Astrocyte (in vitro differentiated cells and primary cell): ENCODE measurements at regions not wholly inside any gene's neighbourhood (a gene's known extent, or its start where the extent isn't known, plus 50 kb on each side); places are given as distances from the start of the nearest gene placed in this dataset.

Experiments
- DNase-seq: peaks from one replicate; pipeline ENCODE4 v3.0.0-alpha.2; 2010; ENCODE audit warnings: low read depth
- FAIRE-seq: peaks from 2 replicates; lab custom pipeline; 2011; peaks lifted over from hg19 to GRCh38; lab: Jason Lieb, UNC
- H2AFZ ChIP-seq: 2 replicates; pipeline ENCODE4 v1.6.0; 2012; ENCODE audit warnings: low read depth, low read length, inconsistent platforms
- H3K27ac ChIP-seq: 2 replicates; pipeline ENCODE4 v1.5.1; 2011; ENCODE audit warnings: low read depth, low read length, inconsistent platforms
- H3K27me3 ChIP-seq: 2 replicates; pipeline ENCODE4 v1.6.0; 2011; ENCODE audit warnings: low read length, inconsistent platforms; ENCODE audit not compliant: insufficient read depth
- H3K36me3 ChIP-seq: 2 replicates; pipeline ENCODE4 v1.5.1; 2011; ENCODE audit warnings: low read length, inconsistent platforms; ENCODE audit not compliant: insufficient read depth
- H3K4me1 ChIP-seq: 2 replicates; pipeline ENCODE4 v1.5.1; 2011; ENCODE audit warnings: low read length, inconsistent platforms; ENCODE audit not compliant: insufficient read depth
- H3K4me2 ChIP-seq: 2 replicates; pipeline ENCODE4 v1.6.0; 2012; ENCODE audit warnings: low read length, inconsistent platforms
- H3K4me3 ChIP-seq: 2 replicates; pipeline ENCODE4 v1.5.1; 2011; ENCODE audit warnings: low read depth, mild to moderate bottlenecking, low read length, inconsistent platforms; ENCODE audit not compliant: insufficient read depth
- H3K79me2 ChIP-seq: 2 replicates; pipeline ENCODE4 v1.6.0; 2012; ENCODE audit warnings: mild to moderate bottlenecking, low read length, inconsistent platforms; ENCODE audit not compliant: insufficient read depth
- H3K9ac ChIP-seq: 2 replicates; pipeline ENCODE4 v1.6.0; 2012; ENCODE audit warnings: mild to moderate bottlenecking, low read length, inconsistent platforms
- H3K9me3 ChIP-seq: 2 replicates; pipeline ENCODE4 v1.5.1; 2012; ENCODE audit warnings: low read depth, mild to moderate bottlenecking, low read length, inconsistent platforms; ENCODE audit not compliant: insufficient read depth
- H4K20me1 ChIP-seq: 2 replicates; pipeline ENCODE4 v1.6.0; 2012; ENCODE audit warnings: low read length, inconsistent platforms; ENCODE audit not compliant: insufficient read depth
- H3K27ac Mint-ChIP-seq: one replicate; pipeline ENCODE4 v1.8.0; 2021; ENCODE audit warnings: mild to moderate bottlenecking, mixed read lengths; ENCODE audit not compliant: unreplicated experiment
- H3K27me3 Mint-ChIP-seq: one replicate; pipeline ENCODE4 v1.8.0; 2021; ENCODE audit warnings: low read depth, mixed read lengths; ENCODE audit not compliant: unreplicated experiment
- H3K36me3 Mint-ChIP-seq: one replicate; pipeline ENCODE4 v1.8.0; 2021; ENCODE audit warnings: low read depth, mixed read lengths; ENCODE audit not compliant: unreplicated experiment
- H3K4me1 Mint-ChIP-seq: one replicate; pipeline ENCODE4 v1.8.0; 2021; ENCODE audit warnings: low read depth, mixed read lengths; ENCODE audit not compliant: unreplicated experiment
- H3K4me3 Mint-ChIP-seq: one replicate; pipeline ENCODE4 v1.8.0; 2021; ENCODE audit warnings: mild to moderate bottlenecking, moderate library complexity, mixed read lengths; ENCODE audit not compliant: unreplicated experiment
- H3K9me3 Mint-ChIP-seq: one replicate; pipeline ENCODE4 v1.8.0; 2021; ENCODE audit warnings: mild to moderate bottlenecking, mixed read lengths; ENCODE audit not compliant: unreplicated experiment
- EZH2 ChIP-seq: IDR thresholded peaks from 2 replicates; pipeline ENCODE4 v1.6.1; 2012; ENCODE audit warnings: mild to moderate bottlenecking, low read length, inconsistent platforms; ENCODE audit not compliant: insufficient read depth
- TF ChIP-seq, protein P1 (sequence below): IDR thresholded peaks from 2 replicates; pipeline ENCODE4 v1.5.1; 2011; ENCODE audit warnings: low read depth, mild to moderate bottlenecking, inconsistent platforms, low read length, moderate library complexity; ENCODE audit not compliant: insufficient read depth

DNA sequence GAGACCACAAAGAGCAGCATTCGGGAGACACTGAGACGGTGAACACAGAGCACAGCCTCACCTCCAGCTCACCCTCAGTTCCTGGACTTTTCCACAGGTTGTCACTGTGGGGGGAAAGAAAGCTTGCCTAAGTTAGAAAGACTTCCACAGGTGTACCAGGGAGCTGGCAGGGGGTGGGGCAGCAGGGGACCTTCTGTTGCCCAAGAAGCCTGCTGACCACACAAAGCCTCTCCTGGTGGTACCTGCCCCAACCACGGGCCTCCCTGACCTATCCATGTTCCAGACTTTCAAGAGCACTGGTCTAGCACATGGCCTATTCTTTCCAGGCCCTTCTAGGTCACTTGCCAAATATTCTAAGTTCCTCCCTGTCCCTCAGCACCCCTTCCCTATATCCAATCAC is 550.8 kb downstream of the BNC2 start:
- H3K9me3 Mint-ChIP-seq, result no peaks in the 10 kb centered on the region
- H3K4me1 Mint-ChIP-seq, result peaks cover 8% of the 10 kb centered on the region
- H3K27me3 ChIP-seq, result no peaks in the 10 kb centered on the region
- H3K4me3 Mint-ChIP-seq, result no peak overlapping the region
- H3K9ac ChIP-seq, result no peak overlapping the region
- no peak for DNase-seq
- no peak for FAIRE-seq
- H3K36me3 ChIP-seq, result no peaks in the 10 kb centered on the region
- no peak overlapping the region for H3K4me2 ChIP-seq
- no peak overlapping the region for H3K27ac Mint-ChIP-seq
- H4K20me1 ChIP-seq, result no peaks in the 10 kb centered on the region
- H3K4me1 ChIP-seq, result peaks cover 5% of the 10 kb centered on the region
- no peak overlapping the region for H2AFZ ChIP-seq
- H3K79me2 ChIP-seq, result no peaks in the 10 kb centered on the region
- no peak overlapping the region for H3K27ac ChIP-seq
- H3K9me3 ChIP-seq, result no peaks in the 10 kb centered on the region
- peaks cover 19% of the 10 kb centered on the region for H3K27me3 Mint-ChIP-seq
- no peak overlapping the region for H3K4me3 ChIP-seq
- TF ChIP-seq, protein P1, sequence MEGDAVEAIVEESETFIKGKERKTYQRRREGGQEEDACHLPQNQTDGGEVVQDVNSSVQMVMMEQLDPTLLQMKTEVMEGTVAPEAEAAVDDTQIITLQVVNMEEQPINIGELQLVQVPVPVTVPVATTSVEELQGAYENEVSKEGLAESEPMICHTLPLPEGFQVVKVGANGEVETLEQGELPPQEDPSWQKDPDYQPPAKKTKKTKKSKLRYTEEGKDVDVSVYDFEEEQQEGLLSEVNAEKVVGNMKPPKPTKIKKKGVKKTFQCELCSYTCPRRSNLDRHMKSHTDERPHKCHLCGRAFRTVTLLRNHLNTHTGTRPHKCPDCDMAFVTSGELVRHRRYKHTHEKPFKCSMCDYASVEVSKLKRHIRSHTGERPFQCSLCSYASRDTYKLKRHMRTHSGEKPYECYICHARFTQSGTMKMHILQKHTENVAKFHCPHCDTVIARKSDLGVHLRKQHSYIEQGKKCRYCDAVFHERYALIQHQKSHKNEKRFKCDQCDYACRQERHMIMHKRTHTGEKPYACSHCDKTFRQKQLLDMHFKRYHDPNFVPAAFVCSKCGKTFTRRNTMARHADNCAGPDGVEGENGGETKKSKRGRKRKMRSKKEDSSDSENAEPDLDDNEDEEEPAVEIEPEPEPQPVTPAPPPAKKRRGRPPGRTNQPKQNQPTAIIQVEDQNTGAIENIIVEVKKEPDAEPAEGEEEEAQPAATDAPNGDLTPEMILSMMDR, result no peak
- TF ChIP-seq EZH2, result no peak
- peaks cover 2% of the 10 kb centered on the region for H3K36me3 Mint-ChIP-seq

DNA sequence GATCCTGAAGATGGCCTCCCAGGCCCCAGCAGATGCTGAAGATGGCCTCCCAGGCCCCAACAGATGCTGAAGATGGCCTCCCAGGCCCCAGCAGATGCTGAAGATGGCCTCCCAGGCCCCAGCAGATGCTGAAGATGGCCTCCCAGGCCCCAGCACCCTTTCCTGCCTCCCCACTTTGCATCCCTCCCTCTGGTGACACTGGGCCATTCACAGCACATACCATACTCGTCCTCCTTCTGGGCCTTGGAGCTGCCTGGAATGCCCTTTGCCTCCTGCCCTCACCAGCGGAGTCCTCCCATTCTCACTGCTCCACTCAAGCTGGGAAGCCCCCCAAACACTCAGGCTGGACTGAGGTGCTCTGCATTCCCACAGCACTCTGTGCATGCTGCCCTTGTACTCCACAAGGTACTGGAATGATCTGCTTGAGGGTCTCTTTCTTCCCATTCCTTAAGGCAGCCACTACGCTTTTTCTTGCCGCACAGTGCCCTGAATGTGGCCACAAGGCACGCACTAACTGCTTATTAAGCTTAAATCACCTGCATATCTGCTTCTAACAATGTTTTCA is 550.0 kb downstream of the BNC2 start:
- DNase-seq (no peak), FAIRE-seq (no peak)
- Histone ChIP-seq H3K79me2 (no peaks in the 10 kb centered on the region), H3K36me3 (no peaks in the 10 kb centered on the region), H4K20me1 (no peaks in the 10 kb centered on the region), H3K27ac (no peak overlapping the region), H2AFZ (no peak overlapping the region), H3K4me1 (peaks cover 5% of the 10 kb centered on the region), H3K27me3 (no peaks in the 10 kb centered on the region), H3K9me3 (no peaks in the 10 kb centered on the region), H3K9ac (no peak overlapping the region), H3K4me3 (no peak overlapping the region), H3K4me2 (no peak overlapping the region)
- H3K4me3 Mint-ChIP-seq, result no peak overlapping the region
- peaks cover 13% of the 10 kb centered on the region for H3K27me3 Mint-ChIP-seq
- peaks cover 8% of the 10 kb centered on the region for H3K4me1 Mint-ChIP-seq
- peaks cover 2% of the 10 kb centered on the region for H3K36me3 Mint-ChIP-seq
- TF ChIP-seq, protein P1, result no peak
- TF ChIP-seq EZH2, result no peak
- H3K27ac Mint-ChIP-seq, result no peak overlapping the region
- H3K9me3 Mint-ChIP-seq, result no peaks in the 10 kb centered on the region

DNA sequence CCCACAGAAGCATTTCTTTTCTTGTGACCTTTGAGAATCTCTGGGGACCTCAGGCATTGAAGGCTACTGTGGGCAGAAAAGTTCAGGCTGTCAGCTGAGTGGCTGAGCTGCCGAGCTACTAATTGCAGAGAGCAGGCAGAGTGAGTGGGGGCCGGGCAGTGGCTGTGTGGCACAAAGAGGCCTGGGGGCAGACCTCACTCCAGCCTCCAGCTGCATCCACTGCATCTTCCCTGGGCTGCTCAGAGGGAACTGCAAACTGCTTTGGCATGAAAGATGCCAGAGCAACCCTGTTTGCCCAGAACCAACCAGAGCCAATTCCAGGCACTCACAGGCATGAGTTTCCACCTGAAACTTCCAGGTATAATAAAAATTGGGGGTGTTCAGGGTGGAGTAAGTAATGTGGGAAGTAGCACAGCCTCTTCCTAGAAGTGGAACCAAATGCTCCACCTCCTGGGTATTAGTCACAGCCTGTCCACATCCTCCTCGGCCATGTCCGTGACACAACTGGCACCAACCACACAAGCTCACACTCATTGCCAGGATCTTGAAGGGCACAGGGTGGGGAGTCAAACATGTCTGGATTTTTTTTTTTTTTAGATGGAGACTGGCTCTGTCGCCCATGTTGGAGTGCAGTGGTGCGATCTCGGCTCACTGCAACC is 548.9 kb downstream of the BNC2 start:
- Histone ChIP-seq H3K4me2 (no peak overlapping the region), H3K9ac (no peak overlapping the region), H3K36me3 (no peaks in the 10 kb centered on the region), H4K20me1 (no peaks in the 10 kb centered on the region), H3K79me2 (no peaks in the 10 kb centered on the region), H3K4me1 (peaks cover 5% of the 10 kb centered on the region), H3K27me3 (no peaks in the 10 kb centered on the region), H3K9me3 (no peaks in the 10 kb centered on the region), H3K4me3 (no peak overlapping the region), H2AFZ (peak overlapping the region; percentile 47), H3K27ac (no peak overlapping the region)
- TF ChIP-seq, protein P1, result no peak
- no peak for TF ChIP-seq EZH2
- Mint-ChIP-seq H3K27ac (no peak overlapping the region), H3K4me3 (no peak overlapping the region), H3K27me3 (peaks cover 5% of the 10 kb centered on the region), H3K9me3 (no peaks in the 10 kb centered on the region), H3K4me1 (peaks cover 8% of the 10 kb centered on the region), H3K36me3 (peaks cover 2% of the 10 kb centered on the region)
- DNase-seq (peak; percentile 72), FAIRE-seq (no peak)
